H1 (cell line): ENCODE measurements at regions not wholly inside any gene's neighbourhood (a gene's known extent, or its start where the extent isn't known, plus 50 kb on each side); places are given as distances from the start of the nearest gene placed in this dataset.

ENCODE experiments used
- CTCF ChIA-PET: fragments of 300-600 bp; sonication (Branson Sonifier 250); formaldehyde crosslinking; loops from one replicate; lab custom pipeline; 2021; ENCODE audit not compliant: partially characterized antibody; lab: Charles Lee
- POLR2A ChIA-PET: fragments of 300-600 bp; sonication (Branson Sonifier 250); formaldehyde crosslinking; loops from one replicate; lab custom pipeline; 2021; ENCODE audit warnings: inconsistent platforms; ENCODE audit not compliant: partially characterized antibody; lab: Charles Lee
- DNase-seq, 2 experiments: peaks; one replicate each; pipeline versions ENCODE4 v3.0.0 to v3.0.0-alpha.2; 2010 to 2022; ENCODE audit warnings: low spot score in 2 of 2, low read depth in 1 of 2, mixed read lengths in 1 of 2
- FAIRE-seq: peaks from 2 replicates; lab custom pipeline; 2011; peaks lifted over from hg19 to GRCh38; lab: Jason Lieb, UNC
- H2AFZ ChIP-seq: 2 replicates; pipeline ENCODE4 v1.8.1; 2012; ENCODE audit warnings: low read length, inconsistent platforms
- H2AK5ac ChIP-seq: 2 replicates; pipeline ENCODE4 v1.6.1; 2013; ENCODE audit warnings: low read depth, low read length
- H2BK120ac ChIP-seq: replicated peaks from 2 replicates; pipeline ENCODE3; 2013; ENCODE audit warnings: low read depth, low read length, inconsistent platforms
- H2BK12ac ChIP-seq: 2 replicates; pipeline ENCODE4 v1.6.1; 2013; ENCODE audit warnings: low read depth, low read length
- H2BK15ac ChIP-seq: 2 replicates; pipeline ENCODE4 v1.6.1; 2013; ENCODE audit warnings: low read length
- H2BK20ac ChIP-seq: 2 replicates; pipeline ENCODE4 v1.6.1; 2013; ENCODE audit warnings: low read length
- H2BK5ac ChIP-seq: 2 replicates; pipeline ENCODE4 v1.6.1; 2013; ENCODE audit warnings: low read depth, low read length
- H3K14ac ChIP-seq: 2 replicates; pipeline ENCODE4 v1.6.1; 2013; ENCODE audit warnings: inconsistent platforms; ENCODE audit not compliant: insufficient read length
- H3K18ac ChIP-seq: 2 replicates; pipeline ENCODE4 v1.6.1; 2013; ENCODE audit warnings: low read length; ENCODE audit errors: extremely low read depth
- H3K23ac ChIP-seq: 2 replicates; pipeline ENCODE4 v1.6.1; 2013; ENCODE audit warnings: inconsistent platforms; ENCODE audit not compliant: insufficient read length
- H3K23me2 ChIP-seq: 2 replicates; pipeline ENCODE4 v1.6.1; 2013; ENCODE audit warnings: low read depth, low read length
- H3K27ac ChIP-seq: 2 replicates; pipeline ENCODE4 v1.6.1; 2011; ENCODE audit warnings: low read depth, low read length, inconsistent platforms
- H3K27me3 ChIP-seq, 4 experiments: replicated peaks in 1 of 4; 1 replicate in 1 of 4; 2 replicates in 3 of 4; pipeline versions ENCODE4 v1.6.1 to v1.8.1; 2011 to 2013; ENCODE audit warnings: low read length in 3 of 4, mild to moderate bottlenecking in 3 of 4, inconsistent platforms in 2 of 4, mixed read lengths in 2 of 4, moderate library complexity in 1 of 4; ENCODE audit not compliant: control insufficient read depth in 3 of 4, insufficient read depth in 3 of 4; ENCODE audit errors: extremely low read depth in 1 of 4
- H3K36me3 ChIP-seq, 4 experiments: 2 replicates each; pipeline versions ENCODE4 v1.6.1 to v1.8.1; 2011 to 2013; ENCODE audit warnings: mild to moderate bottlenecking in 4 of 4, low read length in 3 of 4, moderate library complexity in 2 of 4, control low read depth in 1 of 4, inconsistent platforms in 1 of 4; ENCODE audit not compliant: insufficient read depth in 4 of 4, control insufficient read depth in 2 of 4
- H3K4ac ChIP-seq: replicated peaks from 2 replicates; pipeline ENCODE3; 2013; ENCODE audit warnings: low read length, low read depth, mixed read lengths, inconsistent platforms; ENCODE audit not compliant: insufficient read length
- H3K4me1 ChIP-seq, 4 experiments: replicated peaks in 1 of 4; 1 replicate in 1 of 4; 2 replicates in 3 of 4; pipeline versions ENCODE4 v1.6.1 to v1.8.1; 2011 to 2013; ENCODE audit warnings: low read length in 3 of 4, inconsistent platforms in 2 of 4, mixed read lengths in 1 of 4; ENCODE audit not compliant: insufficient read depth in 4 of 4, control insufficient read depth in 3 of 4
- H3K4me2 ChIP-seq, 2 experiments: 2 replicates each; pipeline versions ENCODE4 v1.6.1 to v1.8.1; 2011 to 2013; ENCODE audit warnings: low read depth in 2 of 2, low read length in 2 of 2, control low read depth in 1 of 2, inconsistent platforms in 1 of 2, mild to moderate bottlenecking in 1 of 2; ENCODE audit not compliant: insufficient read depth in 1 of 2
- H3K4me3 ChIP-seq, 4 experiments: fragments of 200-600, 300-600 bp in 1 of 4; sonication (generic), shearing (Covaris generic), sonication (Bioruptor Twin) in 1 of 4; 2 replicates each; pipeline versions ENCODE4 v1.5.1 to v1.8.1; 2011 to 2016; ENCODE audit warnings: low read length in 4 of 4, low read depth in 3 of 4, control low read depth in 2 of 4, inconsistent platforms in 2 of 4, mild to moderate bottlenecking in 2 of 4, mixed read lengths in 1 of 4, moderate library complexity in 1 of 4; ENCODE audit not compliant: insufficient read depth in 2 of 4; ENCODE audit errors: extremely low read depth in 1 of 4
- H3K56ac ChIP-seq: replicated peaks from 2 replicates; pipeline ENCODE3; 2013; ENCODE audit warnings: low read depth, mild to moderate bottlenecking, mixed read lengths, low read length, inconsistent platforms; ENCODE audit not compliant: insufficient read length
- H3K79me1 ChIP-seq: 2 replicates; pipeline ENCODE4 v1.6.1; 2013; ENCODE audit warnings: low read depth, low read length, control low read depth
- H3K79me2 ChIP-seq, 2 experiments: 2 replicates each; pipeline versions ENCODE4 v1.6.1 to v1.8.1; 2012 to 2013; ENCODE audit warnings: low read length in 2 of 2, mild to moderate bottlenecking in 2 of 2, inconsistent platforms in 1 of 2; ENCODE audit not compliant: insufficient read depth in 2 of 2, control insufficient read depth in 1 of 2
- H3K9ac ChIP-seq, 4 experiments: replicated peaks in 1 of 4; 1 replicate in 1 of 4; 2 replicates in 3 of 4; pipeline versions ENCODE4 v1.6.1 to v1.8.1; 2011 to 2013; ENCODE audit warnings: low read depth in 3 of 4, low read length in 3 of 4, control low read depth in 2 of 4, mild to moderate bottlenecking in 2 of 4, moderate library complexity in 2 of 4, inconsistent platforms in 1 of 4; ENCODE audit errors: extremely low read depth in 1 of 4
- H3K9me3 ChIP-seq, 2 experiments: 2 replicates each; pipeline versions ENCODE4 v1.6.1 to v1.8.1; 2012 to 2013; ENCODE audit warnings: mild to moderate bottlenecking in 2 of 2, moderate library complexity in 2 of 2, control low read depth in 1 of 2, inconsistent platforms in 1 of 2, low read depth in 1 of 2, low read length in 1 of 2, mixed read lengths in 1 of 2; ENCODE audit not compliant: insufficient read depth in 2 of 2
- H4K20me1 ChIP-seq, 2 experiments: replicated peaks in 1 of 2; 2 replicates each; pipeline versions ENCODE3 to v1.8.1; 2011 to 2013; ENCODE audit warnings: inconsistent platforms in 2 of 2, low read length in 2 of 2, mild to moderate bottlenecking in 1 of 2; ENCODE audit not compliant: insufficient read depth in 2 of 2, control insufficient read depth in 1 of 2
- H4K5ac ChIP-seq: 2 replicates; pipeline ENCODE4 v1.6.1; 2013; ENCODE audit warnings: low read length, low read depth, mixed read lengths, inconsistent platforms; ENCODE audit not compliant: insufficient read length
- H4K8ac ChIP-seq: 2 replicates; pipeline ENCODE4 v1.8.0; 2013; ENCODE audit warnings: mild to moderate bottlenecking, moderate library complexity, low read length, inconsistent platforms; ENCODE audit not compliant: insufficient read depth; ENCODE audit errors: extremely low read depth
- H4K91ac ChIP-seq: replicated peaks from 2 replicates; pipeline ENCODE3; 2013; ENCODE audit warnings: low read length, mixed read lengths, inconsistent platforms; ENCODE audit not compliant: insufficient read length
- BACH1 ChIP-seq: IDR thresholded peaks from 2 replicates; pipeline ENCODE4 v1.6.1; 2012; ENCODE audit warnings: low read length, improper control_type of control experiment
- CBX5 ChIP-seq: fragments of 300-800, 300-1000 bp; sonication (generic); IDR thresholded peaks from 2 replicates; pipeline ENCODE4 v1.7.1; 2016; ENCODE audit warnings: antibody characterized with exemption, low read length, low read depth
- GTF2F1 ChIP-seq: IDR thresholded peaks from 2 replicates; pipeline ENCODE4 v1.6.1; 2012; ENCODE audit warnings: low read depth, low read length, improper control_type of control experiment, borderline replicate concordance
- HDAC6 ChIP-seq: IDR thresholded peaks from one replicate; pipeline ENCODE4 v1.7.1; 2012; ENCODE audit warnings: low read depth, mild to moderate bottlenecking, inconsistent platforms, low read length, moderate library complexity
- NANOG ChIP-seq: IDR thresholded peaks from 2 replicates; pipeline ENCODE4 v1.6.1; 2011; ENCODE audit warnings: low read length, low read depth, mild to moderate bottlenecking, inconsistent platforms; ENCODE audit not compliant: insufficient read depth, poor library complexity, severe bottlenecking
- PHF8 ChIP-seq: fragments of 200-600 bp; sonication (generic); conservative IDR thresholded peaks from 2 replicates; pipeline ENCODE4 v1.7.1; 2012; ENCODE audit warnings: low read depth, mild to moderate bottlenecking, inconsistent platforms, low read length, moderate library complexity
- SIRT6 ChIP-seq: IDR thresholded peaks from one replicate; pipeline ENCODE4 v1.7.1; 2012; ENCODE audit warnings: low read length, inconsistent platforms
- SIX5 ChIP-seq: IDR thresholded peaks from 2 replicates; pipeline ENCODE4 v1.6.1; 2011; ENCODE audit warnings: mild to moderate bottlenecking, low read depth, low read length
- TEAD4 ChIP-seq: IDR thresholded peaks from 2 replicates; pipeline ENCODE4 v1.6.1; 2012; ENCODE audit warnings: low read depth, low read length, inconsistent platforms, mixed read lengths
- WGBS, 2 experiments: shearing (Covaris generic) in 1 of 2; methylation state at CpG; one replicate each; pipeline versions ENCODE4 v1.1.6 to v1.1.7; 2013 to 2015; ENCODE audit warnings: low lambda C conversion rate in 2 of 2, mixed read lengths in 2 of 2, inconsistent platforms in 1 of 2, low coverage in 1 of 2, missing lambda C conversion rate in 1 of 2; ENCODE audit not compliant: insufficient replicate concordance in 2 of 2, insufficient coverage in 1 of 2, insufficient read length in 1 of 2; ENCODE audit errors: extremely low coverage in 1 of 2, missing lambda C conversion rate in 1 of 2; 5-methylcytosine and 5-hydroxymethylcytosine counted together
- TF ChIP-seq, protein P1 (sequence below): IDR thresholded peaks from 2 replicates; pipeline ENCODE4 v1.6.1; 2012; ENCODE audit warnings: inconsistent platforms

GRCh38 chr6:14221564-14222279 is 104.2 kb downstream of the CD83 start:
- Histone ChIP-seq H3K23me2 (no peaks in the 10 kb centered on the region), H2BK20ac (no peak overlapping the region), H2AFZ (no peak overlapping the region), H3K79me1 (no peaks in the 10 kb centered on the region), H3K27ac (no peak overlapping the region), H3K4me3 (no peak overlapping the region), H3K27me3 (no peaks in the 10 kb centered on the region), H3K4me1 (no peaks in the 10 kb centered on the region), H2BK15ac (no peak overlapping the region), H3K4me2 (no peak overlapping the region), H3K14ac (no peak overlapping the region), H2BK5ac (no peak overlapping the region), H2BK120ac (no peak overlapping the region), H3K23ac (no peak overlapping the region), H4K91ac (no peak overlapping the region), H3K79me2 (no peaks in the 10 kb centered on the region), H3K9ac (no peak overlapping the region), H4K20me1 (no peaks in the 10 kb centered on the region), H3K56ac (no peak overlapping the region), H4K8ac (no peak overlapping the region), H3K18ac (no peak overlapping the region), H3K4ac (no peak overlapping the region), H3K9me3 (peaks cover 5 to 6% of the 10 kb centered on the region in 2 experiments; a peak in 3 of 4 replicates), H2AK5ac (no peak overlapping the region), H3K36me3 (no peaks in the 10 kb centered on the region), H4K5ac (no peak overlapping the region), H2BK12ac (no peak overlapping the region; the same call in 1 of the 2 replicates)
- 90% methylated on average over 8 of the region's 8 CpGs; no CpG with 5 or more reads in 1 of the 2 experiments for WGBS, 2 experiments
- DNase-seq (no peak), FAIRE-seq (no peak)
- POLR2A ChIA-PET: no interaction called here
- TF ChIP-seq SIX5 (no peak), CBX5 (no peak), SIRT6 (no peak), BACH1 (no peak), TEAD4 (no peak), HDAC6 (no peak), NANOG (no peak), GTF2F1 (no peak), PHF8 (no peak)
- TF ChIP-seq, protein P1, sequence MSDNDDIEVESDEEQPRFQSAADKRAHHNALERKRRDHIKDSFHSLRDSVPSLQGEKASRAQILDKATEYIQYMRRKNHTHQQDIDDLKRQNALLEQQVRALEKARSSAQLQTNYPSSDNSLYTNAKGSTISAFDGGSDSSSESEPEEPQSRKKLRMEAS: no peak
- CTCF ChIA-PET: interaction anchor here (0.6 kb wide), 1 partner anchor 534 kb away, joined by 3 read pairs; no protein-coding TSS in a partner anchor
